H1 (cell line): ENCODE measurements at regions not wholly inside any gene's neighbourhood (a gene's known extent, or its start where the extent isn't known, plus 50 kb on each side); places are given as distances from the start of the nearest gene placed in this dataset.

Experiments used
- CTCF ChIA-PET: fragments of 300-600 bp; sonication (Branson Sonifier 250); formaldehyde crosslinking; loops from one replicate; lab custom pipeline; 2021; ENCODE audit not compliant: partially characterized antibody; lab: Charles Lee
- POLR2A ChIA-PET: fragments of 300-600 bp; sonication (Branson Sonifier 250); formaldehyde crosslinking; loops from one replicate; lab custom pipeline; 2021; ENCODE audit warnings: inconsistent platforms; ENCODE audit not compliant: partially characterized antibody; lab: Charles Lee
- DNase-seq, 2 experiments: peaks; one replicate each; pipeline versions ENCODE4 v3.0.0 to v3.0.0-alpha.2; 2010 to 2022; ENCODE audit warnings: low spot score in 2 of 2, low read depth in 1 of 2, mixed read lengths in 1 of 2
- FAIRE-seq: peaks from 2 replicates; lab custom pipeline; 2011; peaks lifted over from hg19 to GRCh38; lab: Jason Lieb, UNC
- H2AFZ ChIP-seq: 2 replicates; pipeline ENCODE4 v1.8.1; 2012; ENCODE audit warnings: low read length, inconsistent platforms
- H2AK5ac ChIP-seq: 2 replicates; pipeline ENCODE4 v1.6.1; 2013; ENCODE audit warnings: low read depth, low read length
- H2BK120ac ChIP-seq: replicated peaks from 2 replicates; pipeline ENCODE3; 2013; ENCODE audit warnings: low read depth, low read length, inconsistent platforms
- H2BK12ac ChIP-seq: 2 replicates; pipeline ENCODE4 v1.6.1; 2013; ENCODE audit warnings: low read depth, low read length
- H2BK15ac ChIP-seq: 2 replicates; pipeline ENCODE4 v1.6.1; 2013; ENCODE audit warnings: low read length
- H2BK20ac ChIP-seq: 2 replicates; pipeline ENCODE4 v1.6.1; 2013; ENCODE audit warnings: low read length
- H2BK5ac ChIP-seq: 2 replicates; pipeline ENCODE4 v1.6.1; 2013; ENCODE audit warnings: low read depth, low read length
- H3K14ac ChIP-seq: 2 replicates; pipeline ENCODE4 v1.6.1; 2013; ENCODE audit warnings: inconsistent platforms; ENCODE audit not compliant: insufficient read length
- H3K18ac ChIP-seq: 2 replicates; pipeline ENCODE4 v1.6.1; 2013; ENCODE audit warnings: low read length; ENCODE audit errors: extremely low read depth
- H3K23ac ChIP-seq: 2 replicates; pipeline ENCODE4 v1.6.1; 2013; ENCODE audit warnings: inconsistent platforms; ENCODE audit not compliant: insufficient read length
- H3K23me2 ChIP-seq: 2 replicates; pipeline ENCODE4 v1.6.1; 2013; ENCODE audit warnings: low read depth, low read length
- H3K27ac ChIP-seq: 2 replicates; pipeline ENCODE4 v1.6.1; 2011; ENCODE audit warnings: low read depth, low read length, inconsistent platforms
- H3K27me3 ChIP-seq, 4 experiments: replicated peaks in 1 of 4; 1 replicate in 1 of 4; 2 replicates in 3 of 4; pipeline versions ENCODE4 v1.6.1 to v1.8.1; 2011 to 2013; ENCODE audit warnings: low read length in 3 of 4, mild to moderate bottlenecking in 3 of 4, inconsistent platforms in 2 of 4, mixed read lengths in 2 of 4, moderate library complexity in 1 of 4; ENCODE audit not compliant: control insufficient read depth in 3 of 4, insufficient read depth in 3 of 4; ENCODE audit errors: extremely low read depth in 1 of 4
- H3K36me3 ChIP-seq, 4 experiments: 2 replicates each; pipeline versions ENCODE4 v1.6.1 to v1.8.1; 2011 to 2013; ENCODE audit warnings: mild to moderate bottlenecking in 4 of 4, low read length in 3 of 4, moderate library complexity in 2 of 4, control low read depth in 1 of 4, inconsistent platforms in 1 of 4; ENCODE audit not compliant: insufficient read depth in 4 of 4, control insufficient read depth in 2 of 4
- H3K4ac ChIP-seq: replicated peaks from 2 replicates; pipeline ENCODE3; 2013; ENCODE audit warnings: low read length, low read depth, mixed read lengths, inconsistent platforms; ENCODE audit not compliant: insufficient read length
- H3K4me1 ChIP-seq, 4 experiments: replicated peaks in 1 of 4; 1 replicate in 1 of 4; 2 replicates in 3 of 4; pipeline versions ENCODE4 v1.6.1 to v1.8.1; 2011 to 2013; ENCODE audit warnings: low read length in 3 of 4, inconsistent platforms in 2 of 4, mixed read lengths in 1 of 4; ENCODE audit not compliant: insufficient read depth in 4 of 4, control insufficient read depth in 3 of 4
- H3K4me2 ChIP-seq, 2 experiments: 2 replicates each; pipeline versions ENCODE4 v1.6.1 to v1.8.1; 2011 to 2013; ENCODE audit warnings: low read depth in 2 of 2, low read length in 2 of 2, control low read depth in 1 of 2, inconsistent platforms in 1 of 2, mild to moderate bottlenecking in 1 of 2; ENCODE audit not compliant: insufficient read depth in 1 of 2
- H3K4me3 ChIP-seq, 4 experiments: fragments of 200-600, 300-600 bp in 1 of 4; sonication (generic), shearing (Covaris generic), sonication (Bioruptor Twin) in 1 of 4; 2 replicates each; pipeline versions ENCODE4 v1.5.1 to v1.8.1; 2011 to 2016; ENCODE audit warnings: low read length in 4 of 4, low read depth in 3 of 4, control low read depth in 2 of 4, inconsistent platforms in 2 of 4, mild to moderate bottlenecking in 2 of 4, mixed read lengths in 1 of 4, moderate library complexity in 1 of 4; ENCODE audit not compliant: insufficient read depth in 2 of 4; ENCODE audit errors: extremely low read depth in 1 of 4
- H3K56ac ChIP-seq: replicated peaks from 2 replicates; pipeline ENCODE3; 2013; ENCODE audit warnings: low read depth, mild to moderate bottlenecking, mixed read lengths, low read length, inconsistent platforms; ENCODE audit not compliant: insufficient read length
- H3K79me1 ChIP-seq: 2 replicates; pipeline ENCODE4 v1.6.1; 2013; ENCODE audit warnings: low read depth, low read length, control low read depth
- H3K79me2 ChIP-seq, 2 experiments: 2 replicates each; pipeline versions ENCODE4 v1.6.1 to v1.8.1; 2012 to 2013; ENCODE audit warnings: low read length in 2 of 2, mild to moderate bottlenecking in 2 of 2, inconsistent platforms in 1 of 2; ENCODE audit not compliant: insufficient read depth in 2 of 2, control insufficient read depth in 1 of 2
- H3K9ac ChIP-seq, 4 experiments: replicated peaks in 1 of 4; 1 replicate in 1 of 4; 2 replicates in 3 of 4; pipeline versions ENCODE4 v1.6.1 to v1.8.1; 2011 to 2013; ENCODE audit warnings: low read depth in 3 of 4, low read length in 3 of 4, control low read depth in 2 of 4, mild to moderate bottlenecking in 2 of 4, moderate library complexity in 2 of 4, inconsistent platforms in 1 of 4; ENCODE audit errors: extremely low read depth in 1 of 4
- H3K9me3 ChIP-seq, 2 experiments: 2 replicates each; pipeline versions ENCODE4 v1.6.1 to v1.8.1; 2012 to 2013; ENCODE audit warnings: mild to moderate bottlenecking in 2 of 2, moderate library complexity in 2 of 2, control low read depth in 1 of 2, inconsistent platforms in 1 of 2, low read depth in 1 of 2, low read length in 1 of 2, mixed read lengths in 1 of 2; ENCODE audit not compliant: insufficient read depth in 2 of 2
- H4K20me1 ChIP-seq, 2 experiments: replicated peaks in 1 of 2; 2 replicates each; pipeline versions ENCODE3 to v1.8.1; 2011 to 2013; ENCODE audit warnings: inconsistent platforms in 2 of 2, low read length in 2 of 2, mild to moderate bottlenecking in 1 of 2; ENCODE audit not compliant: insufficient read depth in 2 of 2, control insufficient read depth in 1 of 2
- H4K5ac ChIP-seq: 2 replicates; pipeline ENCODE4 v1.6.1; 2013; ENCODE audit warnings: low read length, low read depth, mixed read lengths, inconsistent platforms; ENCODE audit not compliant: insufficient read length
- H4K8ac ChIP-seq: 2 replicates; pipeline ENCODE4 v1.8.0; 2013; ENCODE audit warnings: mild to moderate bottlenecking, moderate library complexity, low read length, inconsistent platforms; ENCODE audit not compliant: insufficient read depth; ENCODE audit errors: extremely low read depth
- H4K91ac ChIP-seq: replicated peaks from 2 replicates; pipeline ENCODE3; 2013; ENCODE audit warnings: low read length, mixed read lengths, inconsistent platforms; ENCODE audit not compliant: insufficient read length
- BCL11A ChIP-seq, 2 experiments: IDR thresholded peaks; one replicate each; pipeline ENCODE4 v1.6.1; 2011; ENCODE audit warnings: low read depth in 2 of 2, low read length in 2 of 2, mild to moderate bottlenecking in 2 of 2
- EP300 ChIP-seq, 2 experiments: IDR thresholded peaks; 1 replicate in 1 of 2; 2 replicates in 1 of 2; pipeline ENCODE4 v1.6.1; 2011 to 2012; ENCODE audit warnings: low read depth in 2 of 2, low read length in 2 of 2, mild to moderate bottlenecking in 2 of 2, borderline replicate concordance in 1 of 2, inconsistent platforms in 1 of 2, moderate library complexity in 1 of 2
- RXRA ChIP-seq: IDR thresholded peaks from 2 replicates; pipeline ENCODE4 v1.6.1; 2011; ENCODE audit warnings: low read depth, mild to moderate bottlenecking, low read length, moderate library complexity; ENCODE audit not compliant: insufficient read depth
- SIN3A ChIP-seq, 2 experiments: IDR thresholded peaks in 1 of 2; conservative IDR thresholded peaks in 1 of 2; 2 replicates each; pipeline ENCODE4 v1.6.1; 2011 to 2012; ENCODE audit warnings: low read length in 2 of 2, improper control_type of control experiment in 1 of 2, low read depth in 1 of 2, mild to moderate bottlenecking in 1 of 2
- WGBS, 2 experiments: shearing (Covaris generic) in 1 of 2; methylation state at CpG; one replicate each; pipeline versions ENCODE4 v1.1.6 to v1.1.7; 2013 to 2015; ENCODE audit warnings: low lambda C conversion rate in 2 of 2, mixed read lengths in 2 of 2, inconsistent platforms in 1 of 2, low coverage in 1 of 2, missing lambda C conversion rate in 1 of 2; ENCODE audit not compliant: insufficient replicate concordance in 2 of 2, insufficient coverage in 1 of 2, insufficient read length in 1 of 2; ENCODE audit errors: extremely low coverage in 1 of 2, missing lambda C conversion rate in 1 of 2; 5-methylcytosine and 5-hydroxymethylcytosine counted together

DNA sequence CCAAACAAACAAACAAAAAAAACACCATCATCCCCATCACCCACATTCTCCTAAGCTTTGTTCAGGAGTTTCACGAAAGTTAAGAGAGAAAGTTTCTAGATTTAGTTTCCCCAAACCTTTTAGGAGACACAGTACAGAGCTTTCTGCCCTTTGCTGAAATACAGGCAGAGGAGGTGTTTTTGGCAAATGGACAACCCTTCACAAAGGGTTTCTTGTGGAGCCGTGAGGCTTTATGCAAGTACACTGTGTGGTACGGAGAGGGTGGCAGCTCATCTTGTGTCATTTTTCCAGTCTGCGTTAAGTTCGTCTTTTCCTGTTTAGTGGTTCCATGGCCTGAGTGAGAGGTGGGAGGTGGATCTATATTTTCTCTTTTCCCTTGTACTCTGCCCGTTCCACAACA is 215.5 kb upstream of the PRKCQ start:
- Histone ChIP-seq H3K14ac (no peak overlapping the region), H3K9me3 (no peaks in the 10 kb centered on the region), H3K23ac (no peak overlapping the region), H4K20me1 (no peaks in the 10 kb centered on the region), H3K4me2 (peak overlapping the region in 1 of 2 experiments; percentile 4; a peak in 2 of 4 replicates), H3K27ac (peak overlapping the region; percentile 76), H3K4ac (peak overlapping the region; percentile 7), H3K36me3 (peaks cover 0 to 4% (median 0%) of the 10 kb centered on the region in 4 experiments; a peak in 1 of 8 replicates), H3K79me2 (no peaks in the 10 kb centered on the region), H2AK5ac (peak overlapping the region; percentile 100), H3K23me2 (no peaks in the 10 kb centered on the region; the same call in 1 of the 2 replicates), H2BK20ac (peak overlapping the region; percentile 10), H3K79me1 (no peaks in the 10 kb centered on the region), H4K8ac (no peak overlapping the region), H4K91ac (peak overlapping the region; percentile 87), H2AFZ (0 out of 2 replicates have a peak overlapping the region, but pooled peaks have one; percentile 3), H2BK12ac (peak overlapping the region; percentile 96), H3K4me3 (no peak overlapping the region), H3K56ac (no peak overlapping the region), H2BK120ac (peak overlapping the region; percentile 97), H3K18ac (peak overlapping the region; percentile 93), H3K4me1 (peaks cover 9 to 23% (median 18%) of the 10 kb centered on the region in 4 experiments), H2BK5ac (peak overlapping the region; percentile 99; the same call in 1 of the 2 replicates), H4K5ac (peak overlapping the region; percentile 46), H2BK15ac (peak overlapping the region; percentile 81; the same call in 1 of the 2 replicates), H3K9ac (peak overlapping the region in 1 of 4 experiments; percentile 11; a peak in 2 of 7 replicates), H3K27me3 (no peaks in the 10 kb centered on the region)
- FAIRE-seq = peak; percentile 69
- TF ChIP-seq BCL11A (IDR thresholded peaks at IDR 0.05; ENCODE audit: low read depth in 2 of 2, low read length in 2 of 2) (no peak), SIN3A (conservative IDR thresholded peaks at IDR 0.05 in 1 of 2, IDR thresholded peaks at IDR 0.05 in 1 of 2; ENCODE audit: low read depth in 1 of 2, low read length in 2 of 2) (no peak), EP300 (IDR thresholded peaks at IDR 0.05; ENCODE audit: borderline replicate concordance in 1 of 2, low read depth in 2 of 2, low read length in 2 of 2) (no peak), RXRA (no peak)
- no peak for DNase-seq
- ChIA-PET CTCF (no interaction called here), POLR2A (interaction anchor here (0.6 to 1.5 kb wide), 2 partner anchors 10 to 189 kb away, joined by 3 to 4 read pairs; no protein-coding TSS in a partner anchor)
- WGBS, 2 experiments = 78% methylated on average over 6 of the region's 6 CpGs; no CpG with 5 or more reads in 1 of the 2 experiments
